ENCODE measurements at regions not wholly inside any gene's neighbourhood (a gene's known extent, or its start where the extent isn't known, plus 50 kb on each side); places are given as distances from the start of the nearest gene placed in this dataset.

DNA sequence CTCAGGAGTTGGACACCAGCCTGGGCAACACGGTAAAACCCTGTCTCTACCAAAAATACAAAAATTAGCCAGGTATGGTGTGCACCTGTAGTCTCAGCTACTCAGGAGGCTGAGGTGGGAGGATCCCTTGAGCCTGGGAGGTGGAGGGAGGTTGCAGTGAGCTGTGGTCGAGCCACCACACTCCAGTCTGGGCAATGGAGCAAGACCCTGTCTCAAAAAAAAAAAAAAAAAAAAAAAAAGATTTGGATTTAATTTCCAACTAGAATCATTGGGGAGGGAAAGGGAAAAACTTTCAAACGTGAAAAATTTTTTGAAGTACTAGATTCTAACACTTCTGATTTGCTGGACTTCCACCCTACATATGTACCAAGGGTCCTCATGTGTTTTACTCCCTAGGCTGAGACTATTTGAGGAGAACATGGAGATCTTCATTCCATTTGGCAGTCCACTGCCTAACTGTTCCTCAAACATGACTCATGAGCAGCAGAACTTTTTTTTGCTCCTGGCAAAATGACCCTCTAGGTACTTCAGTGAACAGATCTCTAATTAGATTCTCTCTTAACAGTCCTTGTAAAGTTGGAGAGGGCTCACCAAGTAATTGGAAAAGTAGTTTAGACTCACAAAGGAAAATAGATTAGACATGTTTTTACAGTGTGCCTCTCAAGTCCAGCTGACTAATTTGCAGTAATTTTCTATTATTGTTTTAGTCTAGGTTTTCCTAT lies 267.6 kb downstream of the METTL4 start:
- Histone ChIP-seq H3K4me3 (ENCODE audit: insufficient read length, low read depth) (no peak overlapping the region), H3K36me3 (ENCODE audit: insufficient read depth, insufficient read length, low read length) (no peaks in the 10 kb centered on the region), H3K9ac (ENCODE audit: insufficient read length, low read depth) (no peak overlapping the region), H3K9me3 (ENCODE audit: insufficient read depth, low read length) (no peaks in the 10 kb centered on the region), H3K27me3 (ENCODE audit: insufficient read depth, insufficient read length) (no peaks in the 10 kb centered on the region), H3K4me1 (ENCODE audit: insufficient read depth, insufficient read length) (no peaks in the 10 kb centered on the region)
- DNase-seq (ENCODE audit: low read depth, low spot score), result no peak
- TF ChIP-seq ZNF274 (IDR thresholded peaks at IDR 0.05; ENCODE audit: low read depth, low read length), result no peak

DNA sequence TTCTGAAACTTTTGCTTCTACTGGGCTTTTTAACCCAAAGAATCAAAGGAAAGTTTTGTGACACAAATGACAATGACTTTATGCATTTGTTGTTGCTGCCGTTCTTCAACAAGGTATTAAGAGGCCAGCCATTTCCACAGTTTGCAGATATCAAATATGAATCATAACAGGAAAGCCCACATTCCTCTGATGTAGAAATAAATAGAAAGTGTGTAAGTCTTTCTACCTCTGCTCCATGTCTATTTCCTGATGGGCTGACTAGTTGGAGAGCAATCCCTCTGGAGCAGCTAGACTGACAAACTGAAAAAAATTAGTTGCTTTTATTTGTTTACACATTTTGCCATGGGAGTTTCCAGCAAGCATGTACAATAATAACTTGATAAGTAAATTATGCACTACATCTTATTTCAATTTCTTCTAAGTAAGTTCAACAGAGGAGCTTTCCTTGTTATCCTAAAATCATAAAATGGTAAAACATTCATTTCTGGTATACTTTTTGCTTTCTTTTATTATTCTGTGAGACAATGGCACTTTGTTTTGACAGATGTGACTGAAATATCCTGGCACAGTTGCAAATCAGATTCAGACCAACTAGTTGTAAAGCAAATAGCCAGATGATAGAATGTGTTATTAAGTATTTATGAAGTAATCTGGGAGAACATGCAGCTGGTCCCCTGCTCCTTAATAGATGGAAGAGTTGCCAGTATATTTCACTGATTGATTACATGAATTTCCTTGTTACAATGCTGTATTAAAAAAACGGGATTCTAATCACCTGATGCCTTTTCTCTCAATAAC lies 266.7 kb downstream of the METTL4 start:
- Histone ChIP-seq H3K4me1 (ENCODE audit: insufficient read depth, insufficient read length) (no peaks in the 10 kb centered on the region), H3K27me3 (ENCODE audit: insufficient read depth, insufficient read length) (no peaks in the 10 kb centered on the region), H3K4me3 (ENCODE audit: insufficient read length, low read depth) (no peak overlapping the region), H3K9me3 (ENCODE audit: insufficient read depth, low read length) (no peaks in the 10 kb centered on the region), H3K36me3 (ENCODE audit: insufficient read depth, insufficient read length, low read length) (no peaks in the 10 kb centered on the region), H3K9ac (ENCODE audit: insufficient read length, low read depth) (no peak overlapping the region)
- no peak for DNase-seq (ENCODE audit: low read depth, low spot score)
- no peak for TF ChIP-seq SUZ12 (IDR thresholded peaks at IDR 0.05; ENCODE audit: extremely low read depth, insufficient read depth, insufficient read length)
- TF ChIP-seq YY1 (IDR thresholded peaks at IDR 0.05; ENCODE audit: insufficient read depth, insufficient read length), result no peak
- no peak for TF ChIP-seq ZNF274 (IDR thresholded peaks at IDR 0.05; ENCODE audit: low read depth, low read length)

DNA sequence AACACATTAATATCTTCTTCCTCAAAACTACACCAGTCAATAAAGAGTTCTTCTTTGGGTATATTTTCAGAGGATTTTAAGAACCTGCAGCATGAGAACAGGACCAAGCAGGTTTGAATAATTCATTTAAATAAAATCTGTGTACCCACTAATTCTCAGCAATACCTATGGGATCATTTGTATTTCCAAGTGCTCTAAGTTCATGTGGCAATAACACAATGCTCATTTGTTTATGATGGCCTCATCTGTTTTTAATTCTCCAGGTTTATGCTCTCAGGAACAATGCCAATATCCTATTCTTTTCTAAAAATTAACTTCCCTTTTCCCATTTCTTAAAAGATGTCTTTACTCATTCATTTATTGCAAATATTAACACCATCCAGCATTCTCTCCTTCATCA lies 264.7 kb downstream of the METTL4 start:
- Histone ChIP-seq H3K36me3 (ENCODE audit: insufficient read depth, insufficient read length, low read length) (no peaks in the 10 kb centered on the region), H3K4me3 (ENCODE audit: insufficient read length, low read depth) (no peak overlapping the region), H3K9me3 (ENCODE audit: insufficient read depth, low read length) (no peaks in the 10 kb centered on the region), H3K9ac (ENCODE audit: insufficient read length, low read depth) (no peak overlapping the region), H3K27me3 (ENCODE audit: insufficient read depth, insufficient read length) (no peaks in the 10 kb centered on the region), H3K4me1 (ENCODE audit: insufficient read depth, insufficient read length) (no peaks in the 10 kb centered on the region)
- DNase-seq (ENCODE audit: low read depth, low spot score), result no peak
- TF ChIP-seq SUZ12 (IDR thresholded peaks at IDR 0.05; ENCODE audit: extremely low read depth, insufficient read depth, insufficient read length) (no peak), YY1 (IDR thresholded peaks at IDR 0.05; ENCODE audit: insufficient read depth, insufficient read length) (no peak), ZNF274 (IDR thresholded peaks at IDR 0.05; ENCODE audit: low read depth, low read length) (no peak)

DNA sequence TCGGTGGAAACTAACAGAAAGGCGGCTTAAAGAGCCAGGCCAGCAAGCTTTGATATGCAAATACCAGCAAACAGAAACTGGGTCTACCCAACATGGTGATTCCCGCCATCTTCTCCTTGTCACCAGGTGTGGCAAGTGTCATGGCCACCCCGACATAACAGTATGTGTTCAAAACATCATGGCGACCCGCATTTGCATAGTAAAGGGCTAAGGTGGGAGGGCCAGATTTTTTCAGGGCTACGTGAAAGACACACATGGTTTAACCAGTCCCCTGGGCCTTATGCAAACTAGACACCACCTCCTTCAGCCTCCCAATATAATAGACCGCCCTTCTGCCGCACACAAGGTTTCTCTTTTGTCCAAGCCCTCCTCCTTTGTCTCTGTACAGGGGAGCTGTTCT lies 260.4 kb downstream of the METTL4 start:
- Histone ChIP-seq H3K4me3 (ENCODE audit: insufficient read length, low read depth) (no peak overlapping the region), H3K4me1 (ENCODE audit: insufficient read depth, insufficient read length) (no peaks in the 10 kb centered on the region), H3K36me3 (ENCODE audit: insufficient read depth, insufficient read length, low read length) (no peaks in the 10 kb centered on the region), H3K9me3 (ENCODE audit: insufficient read depth, low read length) (no peaks in the 10 kb centered on the region), H3K27me3 (ENCODE audit: insufficient read depth, insufficient read length) (no peaks in the 10 kb centered on the region), H3K9ac (ENCODE audit: insufficient read length, low read depth) (no peak overlapping the region)
- TF ChIP-seq SUZ12 (IDR thresholded peaks at IDR 0.05; ENCODE audit: extremely low read depth, insufficient read depth, insufficient read length), result no peak
- TF ChIP-seq ZNF274 (IDR thresholded peaks at IDR 0.05; ENCODE audit: low read depth, low read length), result no peak
- no peak for TF ChIP-seq YY1 (IDR thresholded peaks at IDR 0.05; ENCODE audit: insufficient read depth, insufficient read length)
- no peak for DNase-seq (ENCODE audit: low read depth, low spot score)

DNA sequence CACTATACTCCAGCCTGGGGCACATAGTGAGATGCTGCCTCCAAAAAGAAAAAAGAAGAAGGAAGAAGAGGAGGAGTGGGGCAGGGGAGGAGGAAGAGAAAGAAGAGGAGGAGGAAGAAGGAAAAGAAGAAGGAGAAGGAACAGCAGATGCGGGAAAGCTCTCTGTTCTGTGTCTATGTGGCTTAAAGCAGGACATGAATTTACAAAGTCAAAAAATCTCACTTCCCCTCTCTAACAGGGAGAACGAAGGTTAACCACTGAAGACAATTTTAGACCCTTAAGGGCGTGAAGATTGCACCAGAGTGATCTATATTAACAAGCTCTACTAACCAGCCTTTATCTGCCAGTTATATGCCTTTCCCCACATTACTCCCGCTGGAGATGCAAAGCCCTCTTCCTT lies 258.9 kb downstream of the METTL4 start:
- Histone ChIP-seq H3K36me3 (ENCODE audit: insufficient read depth, insufficient read length, low read length) (no peaks in the 10 kb centered on the region), H3K9ac (ENCODE audit: insufficient read length, low read depth) (no peak overlapping the region), H3K4me1 (ENCODE audit: insufficient read depth, insufficient read length) (no peaks in the 10 kb centered on the region), H3K4me3 (ENCODE audit: insufficient read length, low read depth) (no peak overlapping the region), H3K9me3 (ENCODE audit: insufficient read depth, low read length) (no peaks in the 10 kb centered on the region), H3K27me3 (ENCODE audit: insufficient read depth, insufficient read length) (no peaks in the 10 kb centered on the region)
- no peak for DNase-seq (ENCODE audit: low read depth, low spot score)
- no peak for TF ChIP-seq YY1 (IDR thresholded peaks at IDR 0.05; ENCODE audit: insufficient read depth, insufficient read length)
- TF ChIP-seq ZNF274 (IDR thresholded peaks at IDR 0.05; ENCODE audit: low read depth, low read length), result no peak
- TF ChIP-seq SUZ12 (IDR thresholded peaks at IDR 0.05; ENCODE audit: extremely low read depth, insufficient read depth, insufficient read length), result no peak

DNA sequence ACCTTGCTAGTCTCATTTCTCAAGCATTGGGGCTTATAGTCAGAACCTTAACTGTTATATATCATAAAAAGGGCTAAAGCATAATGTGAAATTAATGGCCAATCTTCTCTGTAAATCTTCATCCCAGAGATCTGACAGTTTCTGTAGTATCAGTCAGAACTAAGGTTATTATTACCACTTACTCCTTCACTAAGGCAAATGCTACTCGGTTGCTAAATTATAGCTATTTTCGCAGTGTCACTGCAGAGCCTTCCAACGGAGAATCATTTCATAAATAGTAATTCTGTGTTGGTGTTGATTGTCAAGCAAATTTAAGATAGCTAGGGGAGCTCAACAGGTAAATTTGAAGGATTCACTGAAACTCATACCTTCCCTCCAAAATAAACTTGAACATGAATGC lies 258.0 kb downstream of the METTL4 start:
- Histone ChIP-seq H3K4me3 (ENCODE audit: insufficient read length, low read depth) (no peak overlapping the region), H3K9ac (ENCODE audit: insufficient read length, low read depth) (no peak overlapping the region), H3K4me1 (ENCODE audit: insufficient read depth, insufficient read length) (no peaks in the 10 kb centered on the region), H3K9me3 (ENCODE audit: insufficient read depth, low read length) (no peaks in the 10 kb centered on the region), H3K27me3 (ENCODE audit: insufficient read depth, insufficient read length) (no peaks in the 10 kb centered on the region), H3K36me3 (ENCODE audit: insufficient read depth, insufficient read length, low read length) (no peaks in the 10 kb centered on the region)
- DNase-seq (ENCODE audit: low read depth, low spot score), result no peak
- TF ChIP-seq YY1 (IDR thresholded peaks at IDR 0.05; ENCODE audit: insufficient read depth, insufficient read length) (no peak), ZNF274 (IDR thresholded peaks at IDR 0.05; ENCODE audit: low read depth, low read length) (no peak), SUZ12 (IDR thresholded peaks at IDR 0.05; ENCODE audit: extremely low read depth, insufficient read depth, insufficient read length) (no peak)

DNA sequence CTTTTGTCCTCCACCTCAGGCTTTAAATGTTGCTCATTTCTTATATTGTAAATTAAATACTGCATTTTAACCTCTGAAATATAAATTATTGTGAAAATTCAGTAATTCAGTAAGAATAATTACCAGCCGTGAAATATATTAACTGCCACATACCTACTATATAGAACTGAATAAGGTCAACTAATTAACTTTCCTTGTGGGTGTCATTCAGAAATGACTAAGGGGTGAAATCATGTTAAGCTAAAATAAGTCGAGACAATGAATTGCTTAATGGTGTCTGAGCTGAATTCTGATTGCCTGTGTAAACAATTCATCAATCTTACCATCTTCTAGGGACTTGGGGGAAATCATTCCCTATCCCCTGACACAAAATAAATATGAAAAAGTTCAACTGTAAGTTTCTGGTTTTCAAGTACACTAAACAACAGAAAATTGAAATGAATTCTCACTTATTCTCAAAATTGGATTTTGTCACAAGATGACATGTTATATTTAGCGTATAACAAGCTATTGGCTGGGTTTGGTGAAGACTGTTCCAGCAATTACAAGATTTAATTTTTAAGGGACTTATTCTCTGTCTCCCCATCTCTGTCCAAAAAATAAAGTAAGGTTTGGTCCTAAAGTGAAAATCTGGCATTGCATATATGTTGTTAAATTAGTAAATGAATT lies 255.1 kb downstream of the METTL4 start:
- no peaks in the 10 kb centered on the region for H3K36me3 ChIP-seq (ENCODE audit: insufficient read depth, insufficient read length, low read length)
- no peaks in the 10 kb centered on the region for H3K27me3 ChIP-seq (ENCODE audit: insufficient read depth, insufficient read length)
- DNase-seq (ENCODE audit: low read depth, low spot score), result no peak
- no peaks in the 10 kb centered on the region for H3K4me1 ChIP-seq (ENCODE audit: insufficient read depth, insufficient read length)
- H3K9me3 ChIP-seq (ENCODE audit: insufficient read depth, low read length), result no peaks in the 10 kb centered on the region
- H3K4me3 ChIP-seq (ENCODE audit: insufficient read length, low read depth), result no peak overlapping the region
- TF ChIP-seq SUZ12 (IDR thresholded peaks at IDR 0.05; ENCODE audit: extremely low read depth, insufficient read depth, insufficient read length), result no peak
- TF ChIP-seq ZNF274 (IDR thresholded peaks at IDR 0.05; ENCODE audit: low read depth, low read length), result no peak
- TF ChIP-seq YY1 (IDR thresholded peaks at IDR 0.05; ENCODE audit: insufficient read depth, insufficient read length), result no peak
- H3K9ac ChIP-seq (ENCODE audit: insufficient read length, low read depth), result no peak overlapping the region

All from NT2/D1 (cell line).